ENCODE measurements at regions not wholly inside any gene's neighbourhood (a gene's known extent, or its start where the extent isn't known, plus 50 kb on each side); places are given as distances from the start of the nearest gene placed in this dataset.

DNA sequence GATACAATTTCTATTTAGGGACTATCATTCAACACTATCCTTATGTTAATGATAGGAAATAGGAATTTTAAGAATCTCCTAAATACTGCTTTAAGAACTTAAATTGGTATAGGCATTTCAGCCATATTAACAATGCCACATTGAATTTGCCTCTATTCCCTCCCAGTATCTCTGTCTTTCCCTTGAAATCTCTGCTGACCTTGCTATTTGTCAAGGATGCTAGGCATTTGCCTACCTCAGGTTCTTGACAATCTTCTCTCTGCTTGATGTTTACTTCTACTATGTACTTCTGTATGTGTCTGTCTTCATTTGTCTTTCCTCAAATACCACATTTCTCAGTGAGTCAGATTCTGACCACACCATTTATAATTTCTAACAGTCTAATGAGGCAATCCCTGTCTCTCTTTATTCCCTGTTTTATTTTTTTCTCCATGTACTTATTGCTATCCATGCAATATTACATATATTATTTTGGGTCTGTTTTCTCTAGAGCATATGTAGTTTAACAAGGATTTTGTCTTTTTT lies 1461.4 kb upstream of the CDH9 start:
- no peak for TF ChIP-seq POLR2A (IDR thresholded peaks at IDR 0.05; ENCODE audit: low read depth)
- TF ChIP-seq, protein P1, sequence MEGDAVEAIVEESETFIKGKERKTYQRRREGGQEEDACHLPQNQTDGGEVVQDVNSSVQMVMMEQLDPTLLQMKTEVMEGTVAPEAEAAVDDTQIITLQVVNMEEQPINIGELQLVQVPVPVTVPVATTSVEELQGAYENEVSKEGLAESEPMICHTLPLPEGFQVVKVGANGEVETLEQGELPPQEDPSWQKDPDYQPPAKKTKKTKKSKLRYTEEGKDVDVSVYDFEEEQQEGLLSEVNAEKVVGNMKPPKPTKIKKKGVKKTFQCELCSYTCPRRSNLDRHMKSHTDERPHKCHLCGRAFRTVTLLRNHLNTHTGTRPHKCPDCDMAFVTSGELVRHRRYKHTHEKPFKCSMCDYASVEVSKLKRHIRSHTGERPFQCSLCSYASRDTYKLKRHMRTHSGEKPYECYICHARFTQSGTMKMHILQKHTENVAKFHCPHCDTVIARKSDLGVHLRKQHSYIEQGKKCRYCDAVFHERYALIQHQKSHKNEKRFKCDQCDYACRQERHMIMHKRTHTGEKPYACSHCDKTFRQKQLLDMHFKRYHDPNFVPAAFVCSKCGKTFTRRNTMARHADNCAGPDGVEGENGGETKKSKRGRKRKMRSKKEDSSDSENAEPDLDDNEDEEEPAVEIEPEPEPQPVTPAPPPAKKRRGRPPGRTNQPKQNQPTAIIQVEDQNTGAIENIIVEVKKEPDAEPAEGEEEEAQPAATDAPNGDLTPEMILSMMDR (IDR thresholded peaks at IDR 0.05) = no peak
- TF ChIP-seq POLR2AphosphoS5 (IDR thresholded peaks at IDR 0.05) = no peak
